Activated CD8-positive, alpha-beta memory T cell treated with anti-CD3 and anti-CD28 coated beads, Interleukin-2, amount 50 U/mL, for 24 hours (primary cell): ENCODE measurements at regions not wholly inside any gene's neighbourhood (a gene's known extent, or its start where the extent isn't known, plus 50 kb on each side); places are given as distances from the start of the nearest gene placed in this dataset.
"Not testable (repeated sequence)": the region's sequence is repeated elsewhere in the genome, so short reads cannot be mapped to it uniquely, and the experiment has no call there.

Source experiments
- DNase-seq: peaks from one replicate; pipeline ENCODE4 v3.0.0-alpha.2; 2020; ENCODE audit errors: extremely low read depth

DNA sequence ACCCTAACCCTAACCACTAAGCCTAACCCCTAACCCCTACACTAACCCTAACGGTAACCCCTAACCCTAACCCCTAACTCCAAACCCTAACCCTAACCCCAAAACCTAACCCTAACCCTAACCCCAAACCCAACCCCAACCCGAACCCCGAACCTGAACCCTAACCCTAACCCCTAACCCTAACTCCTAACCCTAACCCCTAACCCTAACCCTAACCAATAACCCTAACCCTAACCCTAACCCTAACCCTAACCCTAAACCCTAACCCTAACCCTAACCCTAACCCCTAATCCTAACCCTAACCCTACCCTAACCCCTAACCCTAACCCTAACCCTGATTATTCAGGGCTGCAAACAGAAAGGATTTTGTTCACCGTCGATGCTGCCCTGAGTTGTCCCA, 144.6 kb upstream of the DUSP22 start:
- DNase-seq, result not testable (repeated sequence)

DNA sequence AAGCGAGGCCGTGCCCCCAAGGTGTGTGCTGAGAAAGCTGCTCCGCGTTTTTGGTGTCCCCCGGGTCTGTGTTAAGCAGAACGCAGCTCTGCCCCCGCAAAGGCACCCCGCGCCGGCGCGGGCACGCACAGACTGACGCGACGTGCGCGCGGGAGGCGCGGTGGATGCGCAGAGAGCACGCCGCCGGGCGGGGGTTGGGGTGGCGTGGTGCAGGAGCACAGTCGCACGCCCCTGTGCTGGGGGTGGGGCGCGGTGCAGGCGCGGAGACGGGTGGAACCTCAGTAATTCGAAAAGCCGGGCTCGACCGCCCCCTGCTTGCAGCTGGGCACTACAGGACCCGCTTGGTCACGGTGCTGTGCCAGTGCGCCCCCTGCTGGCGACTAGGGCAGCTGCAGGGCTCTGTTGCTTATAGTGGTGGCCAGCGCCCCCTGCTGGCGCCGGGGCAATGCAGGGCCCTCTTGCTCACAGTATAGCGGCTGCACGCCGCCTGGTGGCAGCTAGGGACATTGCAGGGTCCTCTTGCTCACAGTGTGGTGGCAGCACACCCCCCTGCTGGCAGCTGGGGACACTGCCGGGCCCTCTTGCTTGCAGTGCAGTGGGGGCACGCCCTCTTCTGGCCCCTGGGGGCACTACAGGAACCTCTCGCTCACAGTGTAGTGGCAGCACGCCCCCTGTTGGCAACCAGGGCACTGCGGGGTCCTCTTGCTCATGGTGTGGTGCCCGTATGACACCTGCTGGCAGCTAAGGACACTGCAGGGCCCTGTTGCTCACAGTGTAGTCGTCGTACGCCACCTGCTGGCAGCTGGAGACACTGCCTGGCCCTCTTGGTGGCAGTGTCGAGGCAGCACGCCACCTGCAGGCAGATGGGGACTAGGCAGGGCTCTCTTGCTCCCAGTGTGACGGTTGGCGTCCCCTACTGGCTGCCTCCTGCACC, 144.0 kb upstream of the DUSP22 start:
- peak; percentile 51 for DNase-seq

DNA sequence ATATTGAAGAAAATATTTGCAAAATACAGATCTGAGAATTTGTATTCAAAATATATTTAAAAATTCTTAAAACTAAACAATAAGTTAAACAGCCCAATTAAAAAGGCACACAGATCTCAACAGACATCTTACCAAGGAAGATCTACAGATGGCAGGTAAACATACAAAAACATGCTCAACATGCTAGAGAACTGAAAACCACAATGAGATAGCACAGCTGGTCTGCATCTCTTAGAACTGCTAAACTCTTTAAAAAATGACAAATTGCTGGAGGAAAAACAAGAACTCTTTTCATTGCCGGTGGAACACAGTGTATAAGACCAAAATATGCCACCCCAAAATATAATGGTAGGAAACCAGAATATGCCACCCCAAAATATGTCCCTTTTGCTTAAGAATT, 142.1 kb upstream of the DUSP22 start:
- not testable (repeated sequence) for DNase-seq

DNA sequence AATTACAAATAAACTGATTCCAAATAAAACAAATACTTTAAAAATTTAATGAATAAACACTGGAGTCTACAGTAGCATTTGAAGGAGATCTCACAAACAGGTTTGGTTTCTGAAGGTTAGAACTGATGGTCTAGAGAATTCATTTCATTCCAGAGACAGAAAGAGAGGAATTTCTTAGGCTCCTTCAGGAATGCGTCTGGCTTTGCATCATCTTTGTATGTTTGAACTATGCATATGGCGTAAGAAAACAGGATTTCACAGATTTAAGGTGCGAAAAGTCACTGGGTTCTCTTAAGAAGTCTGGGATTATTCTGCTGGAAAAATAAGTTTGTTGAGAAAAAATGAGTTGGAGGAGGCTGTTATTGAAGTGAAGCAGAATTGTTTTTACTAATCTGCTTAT, 139.9 kb upstream of the DUSP22 start:
- not testable (repeated sequence) for DNase-seq

DNA sequence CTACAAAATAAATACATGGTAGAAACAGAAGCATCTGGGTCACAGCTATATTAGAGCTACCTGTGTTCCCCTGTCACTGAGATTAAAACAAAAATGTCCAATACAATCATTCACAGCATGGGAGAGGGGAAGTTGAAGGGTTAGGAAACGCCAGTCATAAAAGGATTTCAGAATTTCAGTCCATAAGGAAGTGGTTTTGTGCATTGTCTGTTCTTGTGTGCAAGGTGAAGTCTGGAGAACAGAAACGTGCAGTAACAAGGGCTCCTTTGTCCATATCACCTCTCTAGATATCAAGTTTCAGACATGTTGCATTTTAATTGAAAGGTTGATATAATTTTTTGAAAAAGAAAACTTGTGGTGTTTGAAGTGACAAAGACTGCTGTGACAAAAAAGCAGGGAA, 139.3 kb upstream of the DUSP22 start:
- not testable (repeated sequence) for DNase-seq

DNA sequence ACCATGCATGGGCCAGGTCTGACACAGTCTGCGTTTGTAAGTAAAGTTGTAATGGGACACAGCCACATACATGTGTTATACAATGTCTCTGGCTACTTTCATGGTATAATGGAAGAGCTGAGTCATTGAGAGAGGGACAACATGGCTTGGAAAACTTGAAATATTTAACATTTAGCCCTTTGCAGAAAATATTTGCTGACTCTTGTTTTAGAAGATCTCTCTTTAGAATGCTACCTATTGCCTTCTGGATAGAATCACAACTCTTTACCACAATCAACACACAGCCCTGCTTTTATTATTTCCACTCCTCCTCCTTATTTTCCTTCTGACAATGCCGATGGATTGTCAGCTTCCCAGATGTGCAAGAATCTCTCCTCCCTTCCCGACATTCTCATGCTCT, 138.4 kb upstream of the DUSP22 start:
- DNase-seq, result not testable (repeated sequence)

DNA sequence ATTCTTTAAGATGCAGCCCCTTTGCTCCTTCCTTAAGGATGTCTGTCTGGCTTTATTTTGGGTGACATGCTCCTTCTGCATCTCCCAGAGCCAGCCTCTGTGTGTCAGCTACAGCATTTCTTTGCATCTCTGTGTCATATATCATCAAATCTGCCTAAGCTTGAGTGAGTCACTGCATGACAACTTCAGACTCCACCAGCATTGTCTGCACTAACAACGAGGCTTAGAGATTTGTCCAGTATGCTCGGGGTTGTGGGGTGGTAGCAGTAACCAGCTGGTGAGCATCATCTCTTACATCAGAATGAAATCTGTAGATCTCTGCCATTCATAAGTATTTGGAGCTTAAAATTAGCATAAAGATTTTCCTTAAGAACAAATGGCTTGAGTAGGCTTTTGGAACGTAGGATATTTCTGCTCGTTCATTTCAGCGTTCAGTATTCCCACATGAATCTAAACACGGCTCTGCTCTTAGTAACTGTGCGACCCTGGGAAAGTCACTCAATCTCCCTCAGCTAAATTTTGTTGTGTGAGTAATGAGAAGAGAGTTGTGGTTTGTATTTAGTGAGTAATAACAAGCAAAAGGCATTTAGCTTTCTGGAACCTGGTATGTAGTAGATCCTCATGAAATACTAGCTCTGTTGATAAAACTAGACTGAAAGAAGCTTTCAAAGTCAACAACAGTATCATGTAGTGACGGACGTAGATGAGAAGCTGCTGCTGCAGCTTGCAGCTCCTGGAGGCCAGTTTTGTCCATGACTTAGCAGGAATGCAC, 137.8 kb upstream of the DUSP22 start:
- DNase-seq, result not testable (repeated sequence)

DNA sequence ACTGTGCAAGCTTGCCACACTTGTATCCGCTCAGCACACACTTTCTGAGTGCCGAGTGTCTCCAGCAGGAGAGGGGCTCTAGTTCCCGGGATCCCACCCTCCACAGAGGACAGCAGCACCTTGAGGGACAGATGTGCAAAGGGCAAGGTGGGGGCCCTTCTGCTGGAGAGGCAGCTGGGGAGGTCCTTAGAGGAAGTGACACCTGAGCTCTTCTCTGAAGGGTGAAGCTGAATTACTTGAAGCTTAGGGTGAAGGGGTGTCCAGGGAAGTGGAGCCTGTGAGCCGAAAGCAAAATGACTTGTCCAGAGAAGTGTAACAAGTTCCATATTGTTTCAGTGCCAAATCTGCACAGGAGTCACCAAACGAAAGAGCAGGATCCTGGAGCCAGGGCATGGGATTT, 136.3 kb upstream of the DUSP22 start:
- no peak for DNase-seq

DNA sequence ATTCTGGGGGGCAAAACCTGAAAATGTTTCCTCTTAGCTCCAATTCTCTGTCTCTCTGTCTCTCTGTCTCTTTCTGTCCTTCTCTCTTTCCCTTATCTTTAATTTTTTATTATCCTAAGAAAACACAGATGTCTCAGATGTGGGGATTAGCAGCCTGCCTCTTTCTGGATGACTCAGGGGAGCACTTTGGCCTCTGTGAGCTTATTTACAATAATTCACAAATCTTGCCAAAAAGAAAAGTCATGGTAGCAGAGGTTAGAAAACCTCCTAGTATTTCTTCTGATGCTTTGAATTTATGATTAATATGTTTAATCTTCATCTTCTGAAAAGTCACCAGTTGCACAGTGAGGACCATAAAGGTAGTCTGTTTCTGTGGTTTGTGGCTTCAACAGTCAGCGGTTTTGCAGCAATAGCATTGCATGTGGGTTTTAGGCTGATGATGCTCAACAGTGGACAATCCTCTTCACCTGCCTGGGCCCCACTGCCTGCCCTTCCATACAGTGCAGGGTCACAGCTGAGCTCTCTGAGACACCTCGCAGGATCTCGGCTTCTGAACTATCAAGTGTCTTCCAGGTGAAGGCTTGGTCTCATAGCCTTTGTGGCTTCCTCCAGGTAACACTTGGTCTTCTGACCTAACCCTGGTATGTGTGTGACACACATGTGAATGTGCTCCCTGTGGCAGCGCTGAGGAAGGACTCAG, 135.7 kb upstream of the DUSP22 start:
- not testable (repeated sequence) for DNase-seq

DNA sequence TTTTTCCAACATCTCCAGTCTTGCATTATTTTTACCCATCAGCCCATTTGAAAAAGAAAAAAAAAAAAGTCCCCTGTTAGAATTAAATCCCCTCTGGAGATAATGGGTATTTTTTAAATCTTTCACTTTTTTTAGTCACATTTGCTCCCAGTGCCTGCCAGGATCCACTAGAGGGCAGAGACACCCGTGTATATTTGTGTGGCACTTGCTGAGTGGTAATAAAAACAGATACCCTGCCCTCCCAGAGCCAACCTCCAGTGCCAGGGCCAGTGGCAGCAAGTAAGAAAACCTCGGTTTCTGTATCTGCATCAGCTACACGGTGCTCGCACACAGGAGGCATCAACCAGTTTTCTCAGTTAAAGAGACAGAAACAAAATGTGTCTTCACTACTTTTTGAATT, 135.1 kb upstream of the DUSP22 start:
- DNase-seq, result not testable (repeated sequence)

DNA sequence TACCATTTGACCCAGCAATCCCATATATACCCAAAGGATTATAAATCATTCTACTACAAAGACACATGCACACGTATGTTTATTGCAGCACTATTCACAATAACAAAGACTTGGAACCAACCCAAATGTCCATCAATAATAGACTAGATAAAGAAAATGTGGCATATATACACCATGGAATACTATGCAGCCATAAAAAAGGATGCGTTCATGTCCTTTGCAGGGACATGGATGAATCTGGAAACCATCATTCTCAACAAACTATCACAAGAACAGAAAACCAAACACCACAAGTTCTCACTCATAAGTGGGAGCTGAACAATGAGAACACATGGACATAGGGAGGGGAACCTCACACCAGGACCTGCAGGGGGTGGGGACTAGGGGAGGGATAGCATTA, 130.6 kb upstream of the DUSP22 start:
- not testable (repeated sequence) for DNase-seq

DNA sequence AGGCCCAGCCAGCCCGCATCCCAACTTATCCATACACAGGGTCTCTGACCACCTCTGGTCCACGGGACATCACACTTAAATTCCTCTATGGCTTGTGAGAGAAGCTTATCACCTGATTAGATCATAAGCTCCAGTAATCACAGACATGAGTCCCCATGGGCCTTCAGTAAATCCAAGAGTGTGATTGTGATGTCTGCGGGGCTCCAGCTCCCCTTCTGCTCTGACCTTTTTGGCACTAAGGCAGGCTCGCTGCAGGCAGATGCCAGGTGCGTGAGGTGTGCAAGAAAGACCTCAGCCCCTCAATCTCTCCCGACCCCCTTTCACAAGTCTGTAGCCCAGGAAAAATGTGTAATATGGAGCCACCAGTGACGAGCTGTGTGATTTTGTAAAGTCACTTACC, 127.6 kb upstream of the DUSP22 start:
- no peak for DNase-seq

DNA sequence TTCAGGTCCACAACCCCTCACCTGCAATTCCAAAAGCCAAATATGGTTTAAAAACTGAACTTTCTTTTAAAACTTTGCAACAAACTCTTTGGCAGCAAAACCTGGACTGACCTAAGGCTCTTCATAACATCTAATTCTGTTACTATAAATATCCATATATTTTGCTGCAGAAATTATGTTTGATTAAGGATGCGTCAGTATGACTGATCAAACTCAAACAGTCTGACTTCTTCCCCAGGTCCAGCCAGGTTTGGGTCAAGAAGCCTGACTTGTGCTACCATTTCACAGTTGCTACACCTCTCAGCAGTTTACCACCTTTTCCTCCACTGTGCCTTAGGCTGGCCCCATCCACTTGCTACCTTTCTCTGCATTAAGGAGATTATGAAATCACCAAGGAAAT, 127.0 kb upstream of the DUSP22 start:
- DNase-seq, result no peak

DNA sequence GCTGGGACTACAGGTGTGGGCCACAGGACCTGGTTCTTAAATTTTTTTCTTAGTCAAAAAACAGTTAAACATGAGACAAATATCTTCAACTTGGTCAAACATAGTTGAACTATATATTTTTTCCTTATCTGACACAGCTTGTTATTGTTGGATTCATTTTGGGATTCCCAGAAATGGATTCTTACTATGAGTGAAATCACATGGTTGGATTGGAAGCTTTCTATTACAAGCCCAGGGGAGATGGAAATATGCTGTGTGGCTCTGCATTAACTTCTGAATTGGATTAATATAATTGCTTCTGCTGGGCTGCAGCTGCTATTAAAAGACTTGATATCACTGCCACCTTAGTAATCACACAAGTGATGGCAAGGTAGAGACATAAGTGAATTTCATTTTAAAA, 126.4 kb upstream of the DUSP22 start:
- DNase-seq, result no peak

DNA sequence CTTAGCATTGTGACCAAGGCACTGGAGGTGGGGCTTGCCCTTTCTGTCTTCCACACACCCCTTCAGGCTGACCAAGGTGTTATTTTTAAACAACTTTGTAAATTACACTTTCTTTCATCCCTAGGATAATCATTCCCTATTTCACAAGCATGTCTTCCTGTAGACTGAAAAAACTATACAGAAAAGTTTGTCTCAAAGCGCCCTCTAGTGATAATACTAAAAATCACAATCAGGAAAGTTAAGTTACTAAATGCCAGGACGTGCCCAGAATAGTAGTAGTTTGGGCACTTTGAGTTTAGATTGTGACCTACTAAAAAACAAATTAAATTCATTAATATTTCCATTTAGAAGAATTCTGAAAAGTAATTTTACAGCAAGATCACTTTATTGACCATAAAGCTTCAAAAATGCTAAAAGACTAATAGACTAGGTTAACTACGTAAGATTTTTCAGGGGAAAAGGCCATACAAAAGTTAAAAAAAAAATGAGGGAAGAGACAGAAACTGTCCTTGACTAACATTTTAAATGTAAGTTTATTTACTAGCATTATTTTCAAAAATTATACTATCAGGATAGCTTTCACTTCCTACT, 123.3 kb upstream of the DUSP22 start:
- no peak for DNase-seq

DNA sequence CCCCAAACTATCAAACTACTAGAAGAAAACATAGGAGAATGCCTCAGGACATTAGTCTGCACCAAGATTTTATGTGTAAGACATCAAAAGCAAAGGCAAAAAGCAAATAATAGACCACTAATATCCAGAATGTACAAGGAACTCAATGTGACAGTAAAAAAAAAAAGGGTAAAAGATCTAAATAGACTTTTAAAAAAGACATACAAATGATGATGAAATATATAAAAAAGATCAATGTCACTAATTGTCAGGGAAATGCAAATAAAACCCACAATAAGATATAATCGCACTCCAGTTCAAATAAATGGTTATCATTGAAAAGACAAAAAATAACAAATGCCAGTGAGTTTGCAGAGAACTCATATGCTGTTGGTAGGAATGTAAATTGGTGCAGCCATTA, 118.3 kb upstream of the DUSP22 start:
- DNase-seq, result no peak

DNA sequence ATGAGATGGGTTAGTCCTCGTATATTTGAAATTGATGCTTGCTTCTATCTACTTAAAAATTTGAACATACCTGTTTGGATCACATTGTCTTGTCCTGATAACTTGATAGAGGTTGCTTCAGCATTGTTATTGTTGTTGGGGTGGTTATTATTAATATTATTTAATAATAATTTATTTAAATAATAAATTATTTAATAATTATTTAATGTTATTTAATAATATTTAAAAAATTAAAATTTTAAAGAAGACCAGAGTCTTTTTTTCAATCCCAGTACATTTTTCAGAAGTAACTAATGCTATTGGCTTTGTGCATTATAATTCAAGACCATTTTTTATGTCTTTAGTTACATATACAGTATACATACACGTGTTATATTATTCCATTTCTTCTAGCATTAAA, 116.6 kb upstream of the DUSP22 start:
- DNase-seq, result no peak

DNA sequence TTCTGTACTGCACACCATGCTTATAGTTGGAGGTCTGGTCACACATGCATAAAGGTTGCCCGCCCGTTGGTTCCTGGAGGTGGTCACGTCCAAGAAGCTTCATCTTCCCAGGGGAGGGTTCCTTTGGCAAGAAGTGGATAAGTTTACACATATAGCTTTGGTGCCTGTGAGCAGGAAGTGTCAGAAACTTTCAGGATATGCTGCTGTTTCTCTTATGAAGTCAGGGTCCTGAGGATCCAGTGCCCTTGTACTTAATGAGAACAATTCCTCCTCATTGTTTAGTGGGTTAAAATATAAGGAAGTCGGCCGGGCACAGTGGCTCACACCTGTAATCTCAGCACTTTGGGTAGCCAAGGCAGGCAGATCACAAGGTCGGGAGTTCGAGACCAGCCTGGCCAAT, 115.5 kb upstream of the DUSP22 start:
- DNase-seq, result no peak

DNA sequence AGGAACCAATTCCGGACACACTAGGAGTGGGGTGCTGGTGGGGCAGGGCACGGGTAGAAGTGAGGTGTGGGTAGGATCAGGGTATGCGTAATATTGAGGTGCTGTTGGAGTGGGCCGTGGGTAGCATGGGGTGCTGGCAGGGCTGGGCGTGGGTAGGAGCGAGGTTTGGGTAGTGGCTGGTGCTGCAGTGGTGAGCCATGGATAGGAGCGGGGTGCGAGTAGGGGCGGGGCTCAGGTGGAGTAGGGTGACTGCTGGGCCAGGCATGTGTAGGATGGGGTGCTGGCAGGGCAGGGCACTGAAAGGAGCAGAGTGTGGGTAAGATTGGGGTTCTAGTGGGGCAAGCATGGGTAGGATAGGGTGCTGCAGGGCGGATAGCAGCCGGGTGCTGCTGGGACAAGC, 114.2 kb upstream of the DUSP22 start:
- no peak for DNase-seq

DNA sequence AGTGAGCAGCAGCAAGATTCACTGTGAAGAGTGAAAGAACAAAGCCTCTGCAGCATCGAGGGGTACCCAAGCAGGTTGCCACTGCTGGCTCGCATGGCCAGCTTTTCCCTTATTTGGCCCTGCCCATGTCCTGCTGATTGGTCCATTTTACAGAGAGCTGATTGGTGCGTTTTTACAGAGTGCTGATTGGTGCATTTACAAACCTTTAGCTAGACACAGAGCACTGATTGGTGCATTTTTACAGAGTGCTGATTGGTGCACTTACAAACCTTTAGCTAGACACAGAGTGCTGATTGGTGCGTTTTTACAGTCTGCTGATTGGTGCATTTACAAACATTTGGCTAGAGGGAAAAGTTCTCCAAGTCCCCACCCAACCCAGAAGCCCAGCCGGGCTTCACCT, 113.4 kb upstream of the DUSP22 start:
- DNase-seq, result not testable (repeated sequence)

DNA sequence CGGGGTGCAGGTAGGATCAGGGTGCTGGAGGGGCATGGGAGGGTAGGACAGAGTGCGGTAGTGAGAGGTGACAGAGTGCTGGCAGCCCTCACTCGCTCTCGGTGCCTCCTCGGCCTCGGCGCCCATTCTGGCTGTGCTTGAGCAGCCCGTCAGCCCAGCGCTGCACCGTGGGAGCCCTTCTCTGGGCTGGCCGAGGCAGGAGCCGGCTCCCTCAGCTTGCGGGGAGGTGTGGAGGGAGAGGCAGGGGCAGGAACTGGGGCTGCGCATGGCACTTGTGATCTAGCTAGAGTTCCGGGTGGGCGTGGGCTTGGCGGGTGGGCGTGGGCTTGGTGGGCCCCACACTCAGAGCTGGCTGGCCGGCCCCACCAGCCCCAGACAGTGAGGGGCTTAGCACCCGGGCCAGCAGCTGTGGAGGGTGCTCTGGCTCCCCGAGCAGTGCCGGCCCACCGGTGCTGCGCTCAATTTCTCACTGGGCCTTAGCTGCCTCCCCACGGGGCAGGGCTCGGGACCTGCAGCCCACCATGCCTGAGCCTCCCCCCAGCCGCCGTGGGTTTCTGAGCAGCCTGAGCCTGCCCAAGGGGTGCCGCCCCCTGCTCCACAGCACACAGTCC, 112.8 kb upstream of the DUSP22 start:
- no peak for DNase-seq
